Right atrium auricular region (tissue), 2 donors: ENCODE measurements at regions not wholly inside any gene's neighbourhood (a gene's known extent, or its start where the extent isn't known, plus 50 kb on each side); places are given as distances from the start of the nearest gene placed in this dataset.

ENCODE experiments used
- DNase-seq: peaks from one replicate; pipeline ENCODE4 v3.0.0-alpha.2; 2019; ENCODE audit warnings: low spot score
- H3K27ac ChIP-seq, 2 donors: fragments of 200-600 bp; sonication (generic); 1 replicate in 1 of 2; 2 replicates in 1 of 2; pipeline ENCODE4 v1.5.1; 2016 to 2019
- H3K27me3 ChIP-seq, 2 donors: fragments of 200-600 bp; sonication (generic); one replicate each; pipeline versions ENCODE4 v1.5.1 to v1.6.0; 2017 to 2019
- H3K36me3 ChIP-seq: fragments of 200-600 bp; sonication (generic); one replicate; pipeline ENCODE4 v1.5.1; 2016
- H3K4me1 ChIP-seq, 2 donors: fragments of 200-600 bp; sonication (generic); one replicate each; pipeline versions ENCODE4 v1.5.1 to v1.6.0; 2017 to 2019
- H3K4me3 ChIP-seq, 2 donors: fragments of 200-600 bp; sonication (generic); 1 replicate in 1 of 2; 2 replicates in 1 of 2; pipeline ENCODE4 v1.5.1; 2017 to 2019; ENCODE audit warnings: mild to moderate bottlenecking in 1 of 2, moderate library complexity in 1 of 2
- H3K9me3 ChIP-seq, 2 donors: fragments of 200-600 bp; sonication (generic); one replicate each; pipeline ENCODE4 v1.5.1; 2019
- CTCF ChIP-seq, 2 donors: fragments of 200-600 bp; sonication (generic); IDR thresholded peaks; one replicate each; pipeline ENCODE4 v1.5.1; 2019; ENCODE audit warnings: antibody characterized with exemption in 2 of 2

- no peak overlapping the region for H3K27ac ChIP-seq
- H3K4me3 ChIP-seq, result no peak overlapping the region
- no peaks in the 10 kb centered on the region for H3K9me3 ChIP-seq
- H3K27me3 ChIP-seq, result no peaks in the 10 kb centered on the region
- TF ChIP-seq CTCF (IDR thresholded peaks at IDR 0.05), result no peak
- no peaks in the 10 kb centered on the region for H3K4me1 ChIP-seq
- no peak for DNase-seq
- H3K36me3 ChIP-seq, result no peaks in the 10 kb centered on the region
These were observed 168.9 kb upstream of the SALL3 start for GRCh38 chr18:78810706-78811105.

- no peak for TF ChIP-seq CTCF (IDR thresholded peaks at IDR 0.05)
- Histone ChIP-seq H3K27me3 (no peaks in the 10 kb centered on the region), H3K36me3 (no peaks in the 10 kb centered on the region), H3K9me3 (no peaks in the 10 kb centered on the region), H3K27ac (no peak overlapping the region), H3K4me1 (no peaks in the 10 kb centered on the region), H3K4me3 (no peak overlapping the region)
- DNase-seq, result no peak
These were observed 167.6 kb upstream of the SALL3 start for GRCh38 chr18:78812067-78812466.

GRCh38 chr18:78813156-78813555 is 166.5 kb upstream of the SALL3 start:
- no peaks in the 10 kb centered on the region for H3K27me3 ChIP-seq
- no peak overlapping the region for H3K27ac ChIP-seq
- DNase-seq, result no peak
- TF ChIP-seq CTCF (IDR thresholded peaks at IDR 0.05), result no peak
- no peaks in the 10 kb centered on the region for H3K4me1 ChIP-seq
- no peaks in the 10 kb centered on the region for H3K9me3 ChIP-seq
- no peaks in the 10 kb centered on the region for H3K36me3 ChIP-seq
- no peak overlapping the region for H3K4me3 ChIP-seq

GRCh38 chr18:78813936-78814710 is 165.5 kb upstream of the SALL3 start:
- H3K27ac ChIP-seq, result no peak overlapping the region
- no peaks in the 10 kb centered on the region for H3K27me3 ChIP-seq
- H3K4me3 ChIP-seq, result no peak overlapping the region
- no peaks in the 10 kb centered on the region for H3K36me3 ChIP-seq
- no peak for DNase-seq
- H3K9me3 ChIP-seq, result no peaks in the 10 kb centered on the region
- no peak for TF ChIP-seq CTCF (IDR thresholded peaks at IDR 0.05)
- H3K4me1 ChIP-seq, result no peaks in the 10 kb centered on the region

GRCh38 chr18:78814766-78815165 is 164.9 kb upstream of the SALL3 start:
- H3K27me3 ChIP-seq, result no peaks in the 10 kb centered on the region
- DNase-seq, result no peak

More at GRCh38 chr18:78814766-78815165, 164.9 kb upstream of the SALL3 start:
- H3K27ac ChIP-seq, result no peak overlapping the region
- no peaks in the 10 kb centered on the region for H3K36me3 ChIP-seq
- no peaks in the 10 kb centered on the region for H3K4me1 ChIP-seq
- no peak for TF ChIP-seq CTCF (IDR thresholded peaks at IDR 0.05)
- no peak overlapping the region for H3K4me3 ChIP-seq
- H3K9me3 ChIP-seq, result no peaks in the 10 kb centered on the region
